HepG2 (cell line): ENCODE measurements at regions not wholly inside any gene's neighbourhood (a gene's known extent, or its start where the extent isn't known, plus 50 kb on each side); places are given as distances from the start of the nearest gene placed in this dataset.

Experiments
- ATAC-seq: fragments of 200-7000 bp; cut with Tn5 transposase; 3 replicates; pipeline ENCODE4 v1.9.1; 2020; ENCODE audit warnings: mild to moderate bottlenecking, moderate library complexity
- BruUV-seq: library from RNA; stranded (reverse); fragments of 400-500 nt; replicated peaks from 2 replicates; lab custom pipeline; 2021; lab: Mats Ljungman, UMichigan
- CTCF ChIA-PET: fragments of 300-600 bp; formaldehyde crosslinking; extraction: SDS; loops from one replicate; lab custom pipeline; 2021; ENCODE audit warnings: low total read pairs, inconsistent platforms, low intra/inter-chr PET ratio; lab: Yijun Ruan, JAX
- POLR2A ChIA-PET: fragments of 350-600 bp; sonication (Branson Sonifier 250); formaldehyde crosslinking; loops from one replicate; lab custom pipeline; 2020; ENCODE audit warnings: antibody characterized with exemption, inconsistent platforms; lab: Yijun Ruan, JAX
- DNase-seq: peaks from one replicate; pipeline ENCODE4 v3.0.0-alpha.2; 2015; ENCODE audit warnings: low spot score
- FAIRE-seq: peaks from 3 replicates; lab custom pipeline; 2011; peaks lifted over from hg19 to GRCh38; lab: Jason Lieb, UNC
- H2AFZ ChIP-seq: one replicate; pipeline ENCODE4 v1.6.1; 2011; ENCODE audit warnings: low read length, inconsistent platforms
- H3K27ac ChIP-seq: fragments of 300-600 bp; 3 replicates; pipeline ENCODE4 v1.8.0; 2011; ENCODE audit warnings: mixed run types, mild to moderate bottlenecking, mixed read lengths, low read length, inconsistent platforms; ENCODE audit not compliant: insufficient read depth; ENCODE audit errors: extremely low read length
- H3K27me3 ChIP-seq, 2 experiments: fragments of 200-600 bp in 1 of 2; 2 replicates in 1 of 2; 3 replicates in 1 of 2; pipeline versions ENCODE4 v1.6.0 to v1.8.0; 2011; ENCODE audit warnings: low read length in 2 of 2, mild to moderate bottlenecking in 2 of 2, moderate library complexity in 2 of 2, inconsistent platforms in 1 of 2; ENCODE audit not compliant: insufficient read depth in 2 of 2, control insufficient read depth in 1 of 2
- H3K36me3 ChIP-seq, 2 experiments: fragments of 200-600 bp in 1 of 2; replicated peaks in 1 of 2; 2 replicates in 1 of 2; 3 replicates in 1 of 2; pipeline versions ENCODE4 v1.5.1 to v1.8.0; 2011; ENCODE audit warnings: low read length in 2 of 2, inconsistent platforms in 1 of 2; ENCODE audit not compliant: insufficient read depth in 2 of 2, control insufficient read depth in 1 of 2
- H3K4me1 ChIP-seq: 2 replicates; pipeline ENCODE4 v1.5.1; 2012; ENCODE audit warnings: low read length, inconsistent platforms; ENCODE audit not compliant: insufficient read depth
- H3K4me2 ChIP-seq: 2 replicates; pipeline ENCODE4 v1.6.0; 2011; ENCODE audit warnings: low read depth, low read length, inconsistent platforms
- H3K4me3 ChIP-seq, 3 experiments: fragments of 200-600 bp in 1 of 3; sonication (generic), shearing (Covaris generic) in 1 of 3; replicated peaks in 1 of 3; 2 replicates each; pipeline ENCODE4 v1.5.1; 2011 to 2016; ENCODE audit warnings: low read length in 3 of 3, inconsistent platforms in 2 of 3, low read depth in 2 of 3, mild to moderate bottlenecking in 2 of 3, control low read depth in 1 of 3, mixed read lengths in 1 of 3; ENCODE audit not compliant: insufficient read depth in 1 of 3
- H3K79me2 ChIP-seq: one replicate; pipeline ENCODE4 v1.6.1; 2011; ENCODE audit warnings: low read length, inconsistent platforms; ENCODE audit not compliant: insufficient read depth
- H3K9ac ChIP-seq: 2 replicates; pipeline ENCODE4 v1.6.0; 2011; ENCODE audit warnings: mild to moderate bottlenecking, low read depth, low read length, inconsistent platforms; ENCODE audit not compliant: insufficient read depth
- H3K9me3 ChIP-seq: 2 replicates; pipeline ENCODE4 v1.5.1; 2012; ENCODE audit warnings: mild to moderate bottlenecking, low read length
- H4K20me1 ChIP-seq: 2 replicates; pipeline ENCODE4 v1.6.0; 2011; ENCODE audit warnings: inconsistent platforms, mild to moderate bottlenecking, low read length, moderate library complexity; ENCODE audit not compliant: insufficient read depth
- FOXM1 ChIP-seq: sonication (generic); formaldehyde crosslinking; IDR thresholded peaks from 2 replicates; pipeline ENCODE4 v1.5.0; 2020; ENCODE audit warnings: missing genetic modification reagents
- POLR2AphosphoS2 ChIP-seq: IDR thresholded peaks from 2 replicates; pipeline ENCODE4 v1.6.1; 2011; ENCODE audit warnings: low read depth, low read length, improper control_type of control experiment
- THAP11 ChIP-seq: IDR thresholded peaks from 2 replicates; pipeline ENCODE4 v1.6.1; 2016; ENCODE audit warnings: missing biosample characterization, missing genetic modification reagents
- ZIK1 ChIP-seq: sonication (generic); formaldehyde crosslinking; IDR thresholded peaks from 2 replicates; pipeline ENCODE4 v1.5.0; 2020; ENCODE audit warnings: mild to moderate bottlenecking, low read depth, missing genetic modification reagents, borderline replicate concordance
- ZMYM4 ChIP-seq: sonication (generic); formaldehyde crosslinking; IDR thresholded peaks from 2 replicates; pipeline ENCODE4 v1.8.1; 2023; ENCODE audit warnings: mild to moderate bottlenecking, missing genetic modification reagents
- ZNF235 ChIP-seq: sonication (generic); formaldehyde crosslinking; IDR thresholded peaks from 2 replicates; pipeline ENCODE4 v1.8.1; 2023; ENCODE audit warnings: mild to moderate bottlenecking, missing genetic modification reagents, borderline replicate concordance
- ZNF44 ChIP-seq: sonication (generic); formaldehyde crosslinking; IDR thresholded peaks from 2 replicates; pipeline ENCODE4 v1.5.1; 2020; ENCODE audit warnings: mild to moderate bottlenecking, missing genetic modification reagents
- WGBS: methylation state at CpG from one replicate; pipeline ENCODE4 v1.1.6; 2017; ENCODE audit warnings: low lambda C conversion rate; 5-methylcytosine and 5-hydroxymethylcytosine counted together
- in situ Hi-C: cut with HindIII; loops from 2 replicates; pipeline ENCODE4 v1.10.0; 2017; ENCODE audit warnings: low pct_unique_long_range_greater_than_20kb; ENCODE audit not compliant: extremely low pct_ligation_motif_present
- intact Hi-C: fragments of 100-400 bp; cut with micrococcal nuclease; formaldehyde crosslinking; loops from one replicate; pipeline ENCODE4 v1.10.0; 2022; ENCODE audit not compliant: unreplicated experiment
- TF ChIP-seq, protein P1 (sequence below): sonication (generic); formaldehyde crosslinking; IDR thresholded peaks from 2 replicates; pipeline ENCODE4 v1.8.1; 2023; ENCODE audit warnings: missing genetic modification reagents, inconsistent platforms, borderline replicate concordance
- TF ChIP-seq, protein P2 (sequence below): IDR thresholded peaks from 2 replicates; pipeline ENCODE4 v1.4.0; 2020; ENCODE audit warnings: mild to moderate bottlenecking, missing genetic modification reagents

DNA sequence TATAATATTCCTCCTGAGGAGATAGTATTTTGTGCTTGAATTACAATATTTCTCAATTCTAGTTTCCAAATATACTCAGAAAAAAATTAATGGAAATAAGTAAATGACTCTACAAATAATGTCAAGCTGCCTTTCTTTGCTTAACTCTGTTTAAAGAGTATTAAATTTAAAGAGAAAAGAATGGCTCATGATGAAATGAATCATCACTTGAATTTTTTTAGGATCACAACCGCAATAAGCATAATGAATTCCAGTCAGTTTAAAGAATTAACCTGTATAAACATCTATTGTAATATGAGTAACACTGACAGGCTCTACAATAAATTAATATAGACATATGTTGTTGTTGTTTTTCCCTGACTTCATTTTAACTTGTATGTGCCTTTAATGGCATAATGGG is 266.2 kb upstream of the ADGRB3 start:
- no TSS peak for BruUV-seq
- no peak for FAIRE-seq
- intact Hi-C loops (no loop called here), in situ Hi-C loops (no loop called here)
- Histone ChIP-seq H2AFZ (no peak overlapping the region), H3K36me3 (no peaks in the 10 kb centered on the region), H3K4me3 (no peak overlapping the region), H3K4me1 (no peaks in the 10 kb centered on the region; the same call in 1 of the 2 replicates), H3K9me3 (no peaks in the 10 kb centered on the region; the same call in 1 of the 2 replicates), H3K79me2 (no peaks in the 10 kb centered on the region), H3K4me2 (no peak overlapping the region), H4K20me1 (no peaks in the 10 kb centered on the region), H3K9ac (no peak overlapping the region), H3K27me3 (no peaks in the 10 kb centered on the region), H3K27ac (no peak overlapping the region)
- ChIA-PET POLR2A (no interaction called here), CTCF (no interaction called here)
- WGBS = 0% methylated on average over 1 of the region's 1 CpG
- no peak for ATAC-seq
- TF ChIP-seq FOXM1 (no peak), THAP11 (CRISPR knock-in tag) (no peak), ZIK1 (CRISPR knock-in tag) (no peak), ZNF44 (no peak), POLR2AphosphoS2 (no peak), ZNF235 (no peak), ZMYM4 (no peak)
- TF ChIP-seq, protein P1, sequence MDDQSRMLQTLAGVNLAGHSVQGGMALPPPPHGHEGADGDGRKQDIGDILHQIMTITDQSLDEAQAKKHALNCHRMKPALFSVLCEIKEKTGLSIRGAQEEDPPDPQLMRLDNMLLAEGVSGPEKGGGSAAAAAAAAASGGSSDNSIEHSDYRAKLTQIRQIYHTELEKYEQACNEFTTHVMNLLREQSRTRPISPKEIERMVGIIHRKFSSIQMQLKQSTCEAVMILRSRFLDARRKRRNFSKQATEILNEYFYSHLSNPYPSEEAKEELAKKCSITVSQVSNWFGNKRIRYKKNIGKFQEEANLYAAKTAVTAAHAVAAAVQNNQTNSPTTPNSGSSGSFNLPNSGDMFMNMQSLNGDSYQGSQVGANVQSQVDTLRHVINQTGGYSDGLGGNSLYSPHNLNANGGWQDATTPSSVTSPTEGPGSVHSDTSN (CRISPR knock-in tag) = no peak
- TF ChIP-seq, protein P2, sequence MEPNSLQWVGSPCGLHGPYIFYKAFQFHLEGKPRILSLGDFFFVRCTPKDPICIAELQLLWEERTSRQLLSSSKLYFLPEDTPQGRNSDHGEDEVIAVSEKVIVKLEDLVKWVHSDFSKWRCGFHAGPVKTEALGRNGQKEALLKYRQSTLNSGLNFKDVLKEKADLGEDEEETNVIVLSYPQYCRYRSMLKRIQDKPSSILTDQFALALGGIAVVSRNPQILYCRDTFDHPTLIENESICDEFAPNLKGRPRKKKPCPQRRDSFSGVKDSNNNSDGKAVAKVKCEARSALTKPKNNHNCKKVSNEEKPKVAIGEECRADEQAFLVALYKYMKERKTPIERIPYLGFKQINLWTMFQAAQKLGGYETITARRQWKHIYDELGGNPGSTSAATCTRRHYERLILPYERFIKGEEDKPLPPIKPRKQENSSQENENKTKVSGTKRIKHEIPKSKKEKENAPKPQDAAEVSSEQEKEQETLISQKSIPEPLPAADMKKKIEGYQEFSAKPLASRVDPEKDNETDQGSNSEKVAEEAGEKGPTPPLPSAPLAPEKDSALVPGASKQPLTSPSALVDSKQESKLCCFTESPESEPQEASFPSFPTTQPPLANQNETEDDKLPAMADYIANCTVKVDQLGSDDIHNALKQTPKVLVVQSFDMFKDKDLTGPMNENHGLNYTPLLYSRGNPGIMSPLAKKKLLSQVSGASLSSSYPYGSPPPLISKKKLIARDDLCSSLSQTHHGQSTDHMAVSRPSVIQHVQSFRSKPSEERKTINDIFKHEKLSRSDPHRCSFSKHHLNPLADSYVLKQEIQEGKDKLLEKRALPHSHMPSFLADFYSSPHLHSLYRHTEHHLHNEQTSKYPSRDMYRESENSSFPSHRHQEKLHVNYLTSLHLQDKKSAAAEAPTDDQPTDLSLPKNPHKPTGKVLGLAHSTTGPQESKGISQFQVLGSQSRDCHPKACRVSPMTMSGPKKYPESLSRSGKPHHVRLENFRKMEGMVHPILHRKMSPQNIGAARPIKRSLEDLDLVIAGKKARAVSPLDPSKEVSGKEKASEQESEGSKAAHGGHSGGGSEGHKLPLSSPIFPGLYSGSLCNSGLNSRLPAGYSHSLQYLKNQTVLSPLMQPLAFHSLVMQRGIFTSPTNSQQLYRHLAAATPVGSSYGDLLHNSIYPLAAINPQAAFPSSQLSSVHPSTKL = no peak
- DNase-seq = no peak
